ENCODE measurements at regions not wholly inside any gene's neighbourhood (a gene's known extent, or its start where the extent isn't known, plus 50 kb on each side); places are given as distances from the start of the nearest gene placed in this dataset.

GRCh38 chr10:85524001-85524666 is 842.5 kb downstream of the GRID1 start:
- no peaks in the 10 kb centered on the region for H3K27me3 ChIP-seq (ENCODE audit: insufficient read depth, low read length)
- Mint-ChIP-seq H3K27ac (ENCODE audit: unreplicated experiment) (peak overlapping the region; percentile 20), H3K27me3 (ENCODE audit: low read depth, unreplicated experiment) (no peaks in the 10 kb centered on the region), H3K36me3 (ENCODE audit: low read depth, unreplicated experiment) (no peaks in the 10 kb centered on the region), H3K9me3 (ENCODE audit: unreplicated experiment) (peaks cover 9% of the 10 kb centered on the region), H3K4me3 (ENCODE audit: unreplicated experiment) (no peak overlapping the region), H3K4me1 (ENCODE audit: low read depth, unreplicated experiment) (peaks cover 21% of the 10 kb centered on the region)
- H3K4me3 ChIP-seq (ENCODE audit: insufficient read depth, low read depth, low read length), result no peak overlapping the region
- no peak overlapping the region for H3K4me2 ChIP-seq (ENCODE audit: low read length)
- FAIRE-seq (no peak), DNase-seq (ENCODE audit: low read depth) (peak; percentile 27)
- no peaks in the 10 kb centered on the region for H4K20me1 ChIP-seq (ENCODE audit: insufficient read depth, low read length)
- H3K27ac ChIP-seq (ENCODE audit: low read depth, low read length), result no peak overlapping the region
- H3K79me2 ChIP-seq (ENCODE audit: insufficient read depth, low read length), result no peaks in the 10 kb centered on the region
- no peaks in the 10 kb centered on the region for H3K4me1 ChIP-seq (ENCODE audit: insufficient read depth, low read length)
- H3K9me3 ChIP-seq (ENCODE audit: insufficient read depth, low read depth, low read length), result peaks cover 12% of the 10 kb centered on the region
- no peaks in the 10 kb centered on the region for H3K36me3 ChIP-seq (ENCODE audit: insufficient read depth, low read length)
- TF ChIP-seq CTCF (IDR thresholded peaks at IDR 0.05; ENCODE audit: insufficient read depth, low read depth, low read length), result no peak
- TF ChIP-seq EZH2 (IDR thresholded peaks at IDR 0.05; ENCODE audit: insufficient read depth, low read length), result no peak
- H2AFZ ChIP-seq (ENCODE audit: low read depth, low read length), result no peak overlapping the region
- no peak overlapping the region for H3K9ac ChIP-seq (ENCODE audit: low read length)

- peak overlapping the region; percentile 36 for H2AFZ ChIP-seq (ENCODE audit: low read depth, low read length)
- DNase-seq (ENCODE audit: low read depth), result no peak
- no peak overlapping the region for H3K4me2 ChIP-seq (ENCODE audit: low read length)
- TF ChIP-seq CTCF (IDR thresholded peaks at IDR 0.05; ENCODE audit: insufficient read depth, low read depth, low read length) (no peak), EZH2 (IDR thresholded peaks at IDR 0.05; ENCODE audit: insufficient read depth, low read length) (no peak)
- H3K27ac Mint-ChIP-seq (ENCODE audit: unreplicated experiment), result peak overlapping the region; percentile 63
- no peak for FAIRE-seq
- no peaks in the 10 kb centered on the region for H3K36me3 ChIP-seq (ENCODE audit: insufficient read depth, low read length)
- H3K4me1 Mint-ChIP-seq (ENCODE audit: low read depth, unreplicated experiment), result peaks cover 23% of the 10 kb centered on the region
- H3K9me3 ChIP-seq (ENCODE audit: insufficient read depth, low read depth, low read length), result peaks cover 14% of the 10 kb centered on the region
- no peak overlapping the region for H3K4me3 ChIP-seq (ENCODE audit: insufficient read depth, low read depth, low read length)
- no peak overlapping the region for H3K4me3 Mint-ChIP-seq (ENCODE audit: unreplicated experiment)
- H3K79me2 ChIP-seq (ENCODE audit: insufficient read depth, low read length), result no peaks in the 10 kb centered on the region
- H3K4me1 ChIP-seq (ENCODE audit: insufficient read depth, low read length), result no peaks in the 10 kb centered on the region
- H3K9me3 Mint-ChIP-seq (ENCODE audit: unreplicated experiment), result peaks cover 10% of the 10 kb centered on the region
- no peaks in the 10 kb centered on the region for H4K20me1 ChIP-seq (ENCODE audit: insufficient read depth, low read length)
- no peaks in the 10 kb centered on the region for H3K27me3 ChIP-seq (ENCODE audit: insufficient read depth, low read length)
- no peaks in the 10 kb centered on the region for H3K27me3 Mint-ChIP-seq (ENCODE audit: low read depth, unreplicated experiment)
- no peaks in the 10 kb centered on the region for H3K36me3 Mint-ChIP-seq (ENCODE audit: low read depth, unreplicated experiment)
- no peak overlapping the region for H3K9ac ChIP-seq (ENCODE audit: low read length)
- no peak overlapping the region for H3K27ac ChIP-seq (ENCODE audit: low read depth, low read length)
These were observed 838.8 kb downstream of the GRID1 start for GRCh38 chr10:85527616-85528317.

- H3K4me3 ChIP-seq (ENCODE audit: insufficient read depth, low read depth, low read length), result no peak overlapping the region
- H3K79me2 ChIP-seq (ENCODE audit: insufficient read depth, low read length), result no peaks in the 10 kb centered on the region
- no peaks in the 10 kb centered on the region for H4K20me1 ChIP-seq (ENCODE audit: insufficient read depth, low read length)
- no peaks in the 10 kb centered on the region for H3K36me3 ChIP-seq (ENCODE audit: insufficient read depth, low read length)
- peaks cover 11% of the 10 kb centered on the region for H3K9me3 Mint-ChIP-seq (ENCODE audit: unreplicated experiment)
- H3K9ac ChIP-seq (ENCODE audit: low read length), result no peak overlapping the region
- peak overlapping the region; percentile 63 for H3K27ac Mint-ChIP-seq (ENCODE audit: unreplicated experiment)
- H3K4me2 ChIP-seq (ENCODE audit: low read length), result no peak overlapping the region
- TF ChIP-seq EZH2 (IDR thresholded peaks at IDR 0.05; ENCODE audit: insufficient read depth, low read length) (no peak), CTCF (IDR thresholded peaks at IDR 0.05; ENCODE audit: insufficient read depth, low read depth, low read length) (no peak)
- peaks cover 27% of the 10 kb centered on the region for H3K4me1 Mint-ChIP-seq (ENCODE audit: low read depth, unreplicated experiment)
- no peaks in the 10 kb centered on the region for H3K27me3 ChIP-seq (ENCODE audit: insufficient read depth, low read length)
- no peak overlapping the region for H3K27ac ChIP-seq (ENCODE audit: low read depth, low read length)
- peaks cover 14% of the 10 kb centered on the region for H3K9me3 ChIP-seq (ENCODE audit: insufficient read depth, low read depth, low read length)
- no peak for DNase-seq (ENCODE audit: low read depth)
- peak overlapping the region; percentile 36 for H2AFZ ChIP-seq (ENCODE audit: low read depth, low read length)
- H3K27me3 Mint-ChIP-seq (ENCODE audit: low read depth, unreplicated experiment), result no peaks in the 10 kb centered on the region
- no peak overlapping the region for H3K4me3 Mint-ChIP-seq (ENCODE audit: unreplicated experiment)
- no peaks in the 10 kb centered on the region for H3K4me1 ChIP-seq (ENCODE audit: insufficient read depth, low read length)
- H3K36me3 Mint-ChIP-seq (ENCODE audit: low read depth, unreplicated experiment), result no peaks in the 10 kb centered on the region
- FAIRE-seq, result no peak
These were observed 838.3 kb downstream of the GRID1 start for GRCh38 chr10:85528318-85528652.
